B cell (primary cell): ENCODE measurements at regions not wholly inside any gene's neighbourhood (a gene's known extent, or its start where the extent isn't known, plus 50 kb on each side); places are given as distances from the start of the nearest gene placed in this dataset.

Experiments used
- CTCF ChIP-seq: fragments of 200-600 bp; IDR thresholded peaks from one replicate; pipeline ENCODE4 v1.8.0; 2022; ENCODE audit warnings: antibody characterized with exemption, mild to moderate bottlenecking
- EZH2 ChIP-seq: IDR thresholded peaks from 2 replicates; pipeline ENCODE4 v1.6.1; 2012; ENCODE audit warnings: borderline replicate concordance, low read depth, mild to moderate bottlenecking, moderate library complexity, low read length; ENCODE audit not compliant: insufficient read depth, poor library complexity, severe bottlenecking

- TF ChIP-seq CTCF (no peak), EZH2 (no peak)
Observed at GRCh38 chr6:170147056-170147787, 143.7 kb downstream of the DLL1 start.
